ENCODE measurements at regions not wholly inside any gene's neighbourhood (a gene's known extent, or its start where the extent isn't known, plus 50 kb on each side); places are given as distances from the start of the nearest gene placed in this dataset.

GRCh38 chr1:177780096-177780700, 189.7 kb downstream of the SEC16B start:
- Histone ChIP-seq H3K9me3 (ENCODE audit: control insufficient read depth, low read length) (no peaks in the 10 kb centered on the region), H3K4me3 (ENCODE audit: insufficient read depth in 1 of 2, low read depth in 1 of 2, low read length in 2 of 2) (no peak overlapping the region), H2AFZ (ENCODE audit: low read depth, low read length) (no peak overlapping the region), H3K27ac (ENCODE audit: low read length, poor library complexity, severe bottlenecking) (no peak overlapping the region), H3K4me1 (ENCODE audit: control insufficient read depth, insufficient read depth, low read depth, low read length) (no peaks in the 10 kb centered on the region), H4K91ac (ENCODE audit: low read length) (no peak overlapping the region), H4K8ac (ENCODE audit: low read length) (no peak overlapping the region), H3K4me2 (ENCODE audit: low read length, poor library complexity, severe bottlenecking) (no peak overlapping the region), H3K4ac (ENCODE audit: low read depth in 1 of 2, low read length in 2 of 2) (no peak overlapping the region), H2BK12ac (ENCODE audit: low read length in 2 of 2) (no peak overlapping the region), H3K14ac (ENCODE audit: low read length in 2 of 2) (no peak overlapping the region), H3K27me3 (ENCODE audit: control insufficient read depth in 1 of 2, insufficient read depth in 1 of 2, low read length in 2 of 2) (peaks cover 0 to 11% of the 10 kb centered on the region in 2 experiments), H2BK5ac (ENCODE audit: low read depth, low read length, poor library complexity, severe bottlenecking) (no peak overlapping the region), H3K23ac (ENCODE audit: low read length in 2 of 2) (no peak overlapping the region), H3K79me1 (replicated peaks; ENCODE audit: low read length, poor library complexity, severe bottlenecking) (no peaks in the 10 kb centered on the region), H3K36me3 (ENCODE audit: control insufficient read depth in 1 of 2, insufficient read depth in 2 of 2, low read depth in 1 of 2, low read length in 2 of 2) (no peaks in the 10 kb centered on the region), H2BK15ac (ENCODE audit: low read depth, poor library complexity, severe bottlenecking) (no peak overlapping the region), H2AK5ac (ENCODE audit: low read length, severe bottlenecking) (no peak overlapping the region), H3K9ac (ENCODE audit: low read length) (no peak overlapping the region), H2BK120ac (ENCODE audit: low read depth, low read length) (no peak overlapping the region), H3K18ac (ENCODE audit: low read depth in 1 of 2, low read length in 2 of 2) (no peak overlapping the region)
- WGBS: 20% methylated on average over 3 of the region's 5 CpGs
- peak; percentile 51 for DNase-seq

GRCh38 chr1:177779166-177779965, 190.5 kb downstream of the SEC16B start:
- H3K9me3 ChIP-seq (ENCODE audit: control insufficient read depth, low read length): peaks cover 2% of the 10 kb centered on the region
- no peak overlapping the region for H3K4me2 ChIP-seq (ENCODE audit: low read length, poor library complexity, severe bottlenecking)
- no peak overlapping the region for H3K23ac ChIP-seq (ENCODE audit: low read length in 2 of 2)
- no peaks in the 10 kb centered on the region for H3K4me1 ChIP-seq (ENCODE audit: control insufficient read depth, insufficient read depth, low read depth, low read length)
- H3K36me3 ChIP-seq (ENCODE audit: control insufficient read depth in 1 of 2, insufficient read depth in 2 of 2, low read depth in 1 of 2, low read length in 2 of 2): no peaks in the 10 kb centered on the region
- no peak overlapping the region for H3K18ac ChIP-seq (ENCODE audit: low read depth in 1 of 2, low read length in 2 of 2)
- H3K4ac ChIP-seq (ENCODE audit: low read depth in 1 of 2, low read length in 2 of 2): no peak overlapping the region
- no peak for DNase-seq
- no peak overlapping the region for H2AFZ ChIP-seq (ENCODE audit: low read depth, low read length)
- no peak overlapping the region for H3K14ac ChIP-seq (ENCODE audit: low read length in 2 of 2)
- H3K4me3 ChIP-seq (ENCODE audit: insufficient read depth in 1 of 2, low read depth in 1 of 2, low read length in 2 of 2): no peak overlapping the region
- H3K9ac ChIP-seq (ENCODE audit: low read length): no peak overlapping the region
- H4K8ac ChIP-seq (ENCODE audit: low read length): no peak overlapping the region
- H2BK15ac ChIP-seq (ENCODE audit: low read depth, poor library complexity, severe bottlenecking): no peak overlapping the region
- no peak overlapping the region for H4K91ac ChIP-seq (ENCODE audit: low read length)
- no peak overlapping the region for H2BK120ac ChIP-seq (ENCODE audit: low read depth, low read length)
- H2AK5ac ChIP-seq (ENCODE audit: low read length, severe bottlenecking): no peak overlapping the region
- H3K27me3 ChIP-seq (ENCODE audit: control insufficient read depth in 1 of 2, insufficient read depth in 1 of 2, low read length in 2 of 2): peaks cover 0 to 4% of the 10 kb centered on the region in 2 experiments
- no peak overlapping the region for H2BK12ac ChIP-seq (ENCODE audit: low read length in 2 of 2)
- WGBS: 78% methylated on average over 7 of the region's 10 CpGs
- no peak overlapping the region for H3K27ac ChIP-seq (ENCODE audit: low read length, poor library complexity, severe bottlenecking)
- H3K79me1 ChIP-seq (replicated peaks; ENCODE audit: low read length, poor library complexity, severe bottlenecking): no peaks in the 10 kb centered on the region
- no peak overlapping the region for H2BK5ac ChIP-seq (ENCODE audit: low read depth, low read length, poor library complexity, severe bottlenecking)

GRCh38 chr1:177775924-177776323, 193.9 kb downstream of the SEC16B start:
- Histone ChIP-seq H3K4me3 (ENCODE audit: insufficient read depth in 1 of 2, low read depth in 1 of 2, low read length in 2 of 2) (no peak overlapping the region), H3K4ac (ENCODE audit: low read depth in 1 of 2, low read length in 2 of 2) (no peak overlapping the region), H3K23ac (ENCODE audit: low read length in 2 of 2) (no peak overlapping the region), H2AK5ac (ENCODE audit: low read length, severe bottlenecking) (no peak overlapping the region), H3K27me3 (ENCODE audit: control insufficient read depth in 1 of 2, insufficient read depth in 1 of 2, low read length in 2 of 2) (peaks cover 0 to 3% of the 10 kb centered on the region in 2 experiments), H2AFZ (ENCODE audit: low read depth, low read length) (no peak overlapping the region), H3K4me1 (ENCODE audit: control insufficient read depth, insufficient read depth, low read depth, low read length) (no peaks in the 10 kb centered on the region), H3K18ac (ENCODE audit: low read depth in 1 of 2, low read length in 2 of 2) (no peak overlapping the region), H3K4me2 (ENCODE audit: low read length, poor library complexity, severe bottlenecking) (no peak overlapping the region), H2BK5ac (ENCODE audit: low read depth, low read length, poor library complexity, severe bottlenecking) (no peak overlapping the region), H2BK15ac (ENCODE audit: low read depth, poor library complexity, severe bottlenecking) (no peak overlapping the region), H3K9me3 (ENCODE audit: control insufficient read depth, low read length) (peaks cover 19% of the 10 kb centered on the region), H4K91ac (ENCODE audit: low read length) (no peak overlapping the region), H4K8ac (ENCODE audit: low read length) (no peak overlapping the region), H2BK120ac (ENCODE audit: low read depth, low read length) (no peak overlapping the region), H2BK12ac (ENCODE audit: low read length in 2 of 2) (no peak overlapping the region), H3K79me1 (replicated peaks; ENCODE audit: low read length, poor library complexity, severe bottlenecking) (no peaks in the 10 kb centered on the region), H3K9ac (ENCODE audit: low read length) (no peak overlapping the region), H3K36me3 (ENCODE audit: control insufficient read depth in 1 of 2, insufficient read depth in 2 of 2, low read depth in 1 of 2, low read length in 2 of 2) (no peaks in the 10 kb centered on the region), H3K14ac (ENCODE audit: low read length in 2 of 2) (no peak overlapping the region), H3K27ac (ENCODE audit: low read length, poor library complexity, severe bottlenecking) (no peak overlapping the region)
- 52% methylated on average over 4 of the region's 4 CpGs for WGBS
- DNase-seq: no peak

DNA sequence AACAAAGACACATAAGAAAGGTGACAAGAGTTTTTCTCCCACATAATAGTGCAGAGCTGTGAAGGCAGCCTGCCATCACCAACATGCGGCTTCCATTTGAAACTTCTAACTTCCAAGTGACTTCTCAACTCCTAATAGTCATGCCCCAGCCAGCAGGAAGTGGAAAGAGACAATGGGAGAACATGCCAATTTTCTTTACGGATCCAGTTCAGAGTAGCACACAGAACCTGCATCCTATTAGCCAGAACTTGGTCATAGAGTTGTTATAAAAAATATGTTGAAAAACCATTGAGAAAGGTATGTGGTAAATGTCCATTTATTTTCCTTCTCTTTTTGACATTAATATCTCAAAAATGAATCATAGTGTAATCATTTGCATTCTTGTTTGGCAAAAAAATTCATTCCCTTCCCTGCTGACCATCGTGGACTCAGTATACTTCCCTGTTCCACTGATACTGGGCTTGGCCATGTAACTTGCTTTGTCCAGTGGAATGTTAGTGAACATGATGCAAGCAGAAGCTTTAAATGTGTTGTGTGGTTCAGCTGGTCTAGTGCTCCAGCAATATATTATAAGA, 197.4 kb downstream of the SEC16B start:
- H4K91ac ChIP-seq (ENCODE audit: low read length): no peak overlapping the region
- H3K4me2 ChIP-seq (ENCODE audit: low read length, poor library complexity, severe bottlenecking): no peak overlapping the region
- no peak overlapping the region for H3K4me3 ChIP-seq (ENCODE audit: insufficient read depth in 1 of 2, low read depth in 1 of 2, low read length in 2 of 2)
- H2BK5ac ChIP-seq (ENCODE audit: low read depth, low read length, poor library complexity, severe bottlenecking): no peak overlapping the region
- H3K27me3 ChIP-seq (ENCODE audit: control insufficient read depth in 1 of 2, insufficient read depth in 1 of 2, low read length in 2 of 2): peaks cover 0 to 9% of the 10 kb centered on the region in 2 experiments
- H3K9me3 ChIP-seq (ENCODE audit: control insufficient read depth, low read length): peaks cover 19% of the 10 kb centered on the region
- H2BK15ac ChIP-seq (ENCODE audit: low read depth, poor library complexity, severe bottlenecking): no peak overlapping the region
- H3K4ac ChIP-seq (ENCODE audit: low read depth in 1 of 2, low read length in 2 of 2): no peak overlapping the region
- H3K36me3 ChIP-seq (ENCODE audit: control insufficient read depth in 1 of 2, insufficient read depth in 2 of 2, low read depth in 1 of 2, low read length in 2 of 2): no peaks in the 10 kb centered on the region
- no peak overlapping the region for H2BK120ac ChIP-seq (ENCODE audit: low read depth, low read length)
- H4K8ac ChIP-seq (ENCODE audit: low read length): no peak overlapping the region
- no peaks in the 10 kb centered on the region for H3K4me1 ChIP-seq (ENCODE audit: control insufficient read depth, insufficient read depth, low read depth, low read length)
- no peak overlapping the region for H3K18ac ChIP-seq (ENCODE audit: low read depth in 1 of 2, low read length in 2 of 2)
- H2AFZ ChIP-seq (ENCODE audit: low read depth, low read length): no peak overlapping the region
- H3K14ac ChIP-seq (ENCODE audit: low read length in 2 of 2): no peak overlapping the region
- H2BK12ac ChIP-seq (ENCODE audit: low read length in 2 of 2): no peak overlapping the region
- WGBS: 76% methylated on average over 2 of the region's 3 CpGs
- H3K23ac ChIP-seq (ENCODE audit: low read length in 2 of 2): no peak overlapping the region
- H2AK5ac ChIP-seq (ENCODE audit: low read length, severe bottlenecking): no peak overlapping the region
- H3K27ac ChIP-seq (ENCODE audit: low read length, poor library complexity, severe bottlenecking): no peak overlapping the region
- no peaks in the 10 kb centered on the region for H3K79me1 ChIP-seq (replicated peaks; ENCODE audit: low read length, poor library complexity, severe bottlenecking)
- no peak overlapping the region for H3K9ac ChIP-seq (ENCODE audit: low read length)
- DNase-seq: no peak

Data from mesenchymal stem cell (in vitro differentiated cells and primary cell).